HG02885 (cell line): ENCODE measurements at regions not wholly inside any gene's neighbourhood (a gene's known extent, or its start where the extent isn't known, plus 50 kb on each side); places are given as distances from the start of the nearest gene placed in this dataset.
"Not testable (repeated sequence)": the region's sequence is repeated elsewhere in the genome, so short reads cannot be mapped to it uniquely, and the experiment has no call there.

Source experiments
- ATAC-seq: cut with Tn5 transposase; IDR thresholded peaks from one replicate; pipeline ENCODE4 v1.9.1; 2021; ENCODE audit warnings: mild to moderate bottlenecking; ENCODE audit not compliant: unreplicated experiment, poor library complexity

- ATAC-seq = no peak
These were observed 81.4 kb upstream of the ERCC4 start for GRCh38 chr16:13838401-13839190.

- ATAC-seq = no peak
These were observed 80.4 kb upstream of the ERCC4 start for GRCh38 chr16:13839577-13839976.

DNA sequence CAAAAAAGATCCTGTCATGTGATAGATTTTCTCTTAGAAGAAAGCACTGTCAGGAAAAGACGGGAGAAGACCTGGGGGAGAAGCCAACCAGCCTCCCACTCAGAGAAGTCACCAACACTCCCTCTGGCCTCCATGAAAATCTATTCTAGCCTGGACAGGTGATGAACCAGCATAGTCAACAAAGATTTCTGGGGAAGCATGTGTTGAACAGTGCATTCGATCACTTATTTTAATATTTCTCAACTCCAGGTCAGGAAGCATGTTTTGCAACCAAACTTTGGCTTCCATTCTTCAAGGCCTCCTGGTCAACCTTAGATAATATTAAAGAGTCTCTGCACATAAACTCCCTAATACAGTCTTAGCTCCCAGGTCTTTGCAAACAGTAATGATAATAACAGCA, 74.7 kb upstream of the ERCC4 start:
- no peak for ATAC-seq

GRCh38 chr16:13848795-13849194, 71.2 kb upstream of the ERCC4 start:
- no peak for ATAC-seq

DNA sequence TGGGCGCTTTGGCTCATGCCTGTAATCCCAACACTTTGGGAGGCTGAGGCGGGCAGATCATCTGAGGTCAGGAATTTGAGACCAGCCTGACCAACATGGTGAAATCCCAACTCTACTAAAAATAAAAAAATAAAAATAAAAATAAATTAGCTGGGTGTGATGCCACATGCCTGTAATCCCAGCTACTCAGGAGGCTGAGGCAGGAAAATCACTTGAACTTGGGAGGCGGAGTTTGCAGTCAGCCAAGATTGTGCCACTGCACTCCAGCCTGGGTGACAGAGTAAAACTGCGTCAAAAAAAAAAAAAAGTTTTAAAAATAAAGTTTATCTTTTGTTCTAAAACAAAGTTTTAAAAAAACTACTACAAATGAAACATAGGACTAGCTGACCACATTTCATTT, 69.8 kb upstream of the ERCC4 start:
- ATAC-seq = not testable (repeated sequence)

- ATAC-seq = no peak
These were observed 67.1 kb upstream of the ERCC4 start for GRCh38 chr16:13852827-13853226.

GRCh38 chr16:13856398-13856797, 63.6 kb upstream of the ERCC4 start:
- ATAC-seq = no peak

- no peak for ATAC-seq
These were observed 63.0 kb upstream of the ERCC4 start for GRCh38 chr16:13856811-13857511.

GRCh38 chr16:13858873-13859580, 60.9 kb upstream of the ERCC4 start:
- no peak for ATAC-seq

GRCh38 chr16:13863075-13863765, 56.7 kb upstream of the ERCC4 start:
- ATAC-seq = no peak

DNA sequence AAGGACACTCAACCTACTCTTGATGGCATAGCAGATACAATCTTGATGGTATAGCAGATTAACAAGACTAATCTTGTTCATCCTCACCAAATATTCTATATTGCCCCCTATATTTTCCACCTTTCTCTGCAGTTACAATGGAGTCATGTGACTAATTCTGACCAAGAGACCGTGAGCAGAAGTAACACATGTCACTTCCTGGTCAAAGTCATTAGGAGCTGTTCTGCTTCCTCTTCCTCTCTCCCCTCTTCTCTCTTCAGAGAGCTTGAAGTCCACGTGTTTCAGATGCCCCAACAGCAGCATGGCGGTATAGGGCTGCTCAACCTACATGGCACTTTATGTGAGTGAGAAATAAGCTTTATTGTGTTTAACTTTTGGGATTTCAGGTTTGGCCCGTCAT, 55.3 kb upstream of the ERCC4 start:
- no peak for ATAC-seq

DNA sequence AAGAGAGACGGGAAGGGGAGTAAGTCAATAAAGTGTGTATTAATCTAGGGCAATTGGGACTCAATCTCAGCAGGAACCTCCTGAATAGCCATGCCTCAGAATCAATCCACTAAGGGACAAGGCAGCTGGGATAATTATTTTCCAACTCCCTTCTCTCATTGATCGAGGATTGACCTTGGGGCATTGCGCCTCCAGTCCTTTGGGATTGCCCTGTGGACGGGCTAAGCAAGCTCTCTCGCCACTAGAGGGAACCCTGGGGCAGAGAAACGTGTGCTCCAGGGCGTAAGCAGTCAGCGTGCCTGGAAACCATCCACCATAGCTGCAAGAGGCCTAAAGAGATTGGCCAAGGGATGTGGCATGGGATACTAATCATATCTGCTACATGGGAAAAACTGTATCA, 53.9 kb upstream of the ERCC4 start:
- ATAC-seq = peak; percentile 75
